ENCODE measurements at regions not wholly inside any gene's neighbourhood (a gene's known extent, or its start where the extent isn't known, plus 50 kb on each side); places are given as distances from the start of the nearest gene placed in this dataset.

GRCh38 chr7:104962781-104963180, 51.2 kb upstream of the KMT2E start:
- ATAC-seq (ENCODE audit: low read depth) (no peak), DNase-seq (no peak)
- H2BK5ac ChIP-seq (ENCODE audit: low read depth, low read length, poor library complexity, severe bottlenecking), result no peak overlapping the region
- no peaks in the 10 kb centered on the region for H4K20me1 ChIP-seq (ENCODE audit: insufficient read depth, low read length)
- H3K79me1 ChIP-seq (ENCODE audit: low read depth in 1 of 2, low read length in 2 of 2), result peaks cover 0 to 15% of the 10 kb centered on the region in 2 experiments; a peak in 1 of 4 replicates
- peaks cover 32% of the 10 kb centered on the region for H3K9me1 ChIP-seq (ENCODE audit: insufficient read depth, low read length)
- H3K56ac ChIP-seq (ENCODE audit: extremely low read depth, insufficient read depth, low read length), result no peak overlapping the region
- H3K4me1 ChIP-seq (ENCODE audit: control insufficient read depth, insufficient read depth, low read length), result peaks cover 30% of the 10 kb centered on the region
- H2BK15ac ChIP-seq (ENCODE audit: low read depth, low read length), result peak overlapping the region; percentile 27; the same call in 1 of the 3 replicates
- H3K4me2 ChIP-seq (ENCODE audit: low read depth, low read length), result no peak overlapping the region
- peak overlapping the region; percentile 85 for H3K4ac ChIP-seq (ENCODE audit: low read depth, low read length)
- peak overlapping the region; percentile 48 for H3K18ac ChIP-seq (ENCODE audit: low read depth, low read length)
- 11% methylated on average over 1 of the region's 3 CpGs; no CpG with 5 or more reads in 1 of the 2 experiments for WGBS, 2 experiments (ENCODE audit: extremely low coverage in 2 of 2, insufficient read length in 1 of 2)
- CTCF ChIA-PET, result no interaction called here
- H2AFZ ChIP-seq (replicated peaks; ENCODE audit: low read length, poor library complexity), result peak overlapping the region; percentile 24
- POLR2A ChIA-PET (ENCODE audit: unreplicated experiment), result no interaction called here
- H2AK5ac ChIP-seq (ENCODE audit: low read depth, low read length), result peak overlapping the region; percentile 53; the same call in 1 of the 2 replicates
- TF ChIP-seq MAZ (IDR thresholded peaks at IDR 0.05; ENCODE audit: borderline replicate concordance, low read depth, low read length) (no peak), USF2 (IDR thresholded peaks at IDR 0.05; ENCODE audit: low read depth, low read length) (no peak), MAFK (IDR thresholded peaks at IDR 0.05; ENCODE audit: low read depth, low read length) (peak; percentile 32; the same call in 1 of the 2 replicates)
- H4K8ac ChIP-seq (ENCODE audit: low read depth in 2 of 2, low read length in 2 of 2), result peak overlapping the region in 1 of 2 experiments; percentile 28; a peak in 2 of 4 replicates
- no TSS peak for BruUV-seq (replicated peaks)
- peak overlapping the region; percentile 82 for H2BK20ac ChIP-seq (ENCODE audit: low read depth, low read length)
- intact Hi-C loops (cut with micrococcal nuclease) (no loop called here), in situ Hi-C loops (cut with MboI; ENCODE audit: low sequenced_read_pairs) (no loop called here), dilution Hi-C loops (cut with HindIII; ENCODE audit: low sequenced_read_pairs, unreplicated experiment) (no loop called here)
- H3K27me3 ChIP-seq (ENCODE audit: control insufficient read depth, insufficient read depth, low read length), result no peaks in the 10 kb centered on the region
- H3K4me3 ChIP-seq (ENCODE audit: insufficient read depth, low read depth, low read length), result no peak overlapping the region
- no peaks in the 10 kb centered on the region for H3K9me3 ChIP-seq (ENCODE audit: control insufficient read depth, insufficient read depth, low read length)
- no peaks in the 10 kb centered on the region for H3K36me3 ChIP-seq (ENCODE audit: control insufficient read depth, insufficient read depth, low read length)
- peak overlapping the region; percentile 76 for H2BK120ac ChIP-seq (ENCODE audit: low read depth, low read length)
- peak overlapping the region; percentile 5; the same call in 1 of the 2 replicates for H4K91ac ChIP-seq (ENCODE audit: insufficient read depth, low read depth, low read length)
- peak overlapping the region; percentile 12; the same call in 1 of the 2 replicates for H4K5ac ChIP-seq (ENCODE audit: low read depth, low read length)
- H2AK9ac ChIP-seq (replicated peaks; ENCODE audit: low read depth, low read length, poor library complexity), result no peak overlapping the region
- H3K27ac ChIP-seq (ENCODE audit: insufficient read depth, low read length), result no peak overlapping the region
- H3K9ac ChIP-seq (ENCODE audit: low read depth, low read length), result no peak overlapping the region
- peak overlapping the region; percentile 64; the same call in 1 of the 2 replicates for H3K23ac ChIP-seq (ENCODE audit: low read depth, low read length)
- peak overlapping the region; percentile 75 for H3K14ac ChIP-seq (replicated peaks; ENCODE audit: low read depth, low read length)
